ENCODE measurements at regions not wholly inside any gene's neighbourhood (a gene's known extent, or its start where the extent isn't known, plus 50 kb on each side); places are given as distances from the start of the nearest gene placed in this dataset.

GRCh38 chr14:65838565-65838964, 426.0 kb downstream of the FUT8 start:
- Histone ChIP-seq H2AFZ (ENCODE audit: low read length) (no peak overlapping the region), H3K4me2 (ENCODE audit: extremely low read depth, insufficient read depth, low read length) (no peak overlapping the region), H3K4me3 (replicated peaks in 1 of 4; ENCODE audit: control extremely low read depth in 1 of 4, insufficient read depth in 1 of 4, low read depth in 3 of 4, low read length in 4 of 4) (no peak overlapping the region), H3K27ac (ENCODE audit: insufficient read depth, low read length) (no peak overlapping the region), H4K20me1 (ENCODE audit: control insufficient read depth, extremely low read depth, insufficient read depth, low read length) (no peaks in the 10 kb centered on the region), H3K36me3 (ENCODE audit: control insufficient read depth, insufficient read depth, low read length) (no peaks in the 10 kb centered on the region), H3K9ac (ENCODE audit: insufficient read depth, low read length) (no peak overlapping the region), H3K9me3 (ENCODE audit: control insufficient read depth, insufficient read depth, low read depth, low read length) (no peaks in the 10 kb centered on the region), H3K27me3 (ENCODE audit: control insufficient read depth, insufficient read depth, low read length) (no peaks in the 10 kb centered on the region), H3K79me2 (ENCODE audit: control insufficient read depth, insufficient read depth, low read length) (no peaks in the 10 kb centered on the region), H3K4me1 (ENCODE audit: control insufficient read depth, extremely low read depth, insufficient read depth, low read length) (no peaks in the 10 kb centered on the region)
- no peak for DNase-seq (ENCODE audit: low read depth in 2 of 2)
- TF ChIP-seq CTCF (conservative IDR thresholded peaks at IDR 0.05 in 1 of 2, IDR thresholded peaks at IDR 0.05 in 1 of 2; ENCODE audit: low read depth in 1 of 2, low read length in 2 of 2) (no peak), EZH2 (IDR thresholded peaks at IDR 0.05; ENCODE audit: low read length, missing control alignments) (no peak)

- no peak overlapping the region for H3K4me3 ChIP-seq (replicated peaks in 1 of 4; ENCODE audit: control extremely low read depth in 1 of 4, insufficient read depth in 1 of 4, low read depth in 3 of 4, low read length in 4 of 4)
- H3K4me1 ChIP-seq (ENCODE audit: control insufficient read depth, extremely low read depth, insufficient read depth, low read length): no peaks in the 10 kb centered on the region
- no peak overlapping the region for H3K9ac ChIP-seq (ENCODE audit: insufficient read depth, low read length)
- no peaks in the 10 kb centered on the region for H3K36me3 ChIP-seq (ENCODE audit: control insufficient read depth, insufficient read depth, low read length)
- H3K79me2 ChIP-seq (ENCODE audit: control insufficient read depth, insufficient read depth, low read length): no peaks in the 10 kb centered on the region
- H4K20me1 ChIP-seq (ENCODE audit: control insufficient read depth, extremely low read depth, insufficient read depth, low read length): no peaks in the 10 kb centered on the region
- H3K9me3 ChIP-seq (ENCODE audit: control insufficient read depth, insufficient read depth, low read depth, low read length): no peaks in the 10 kb centered on the region
- TF ChIP-seq EZH2 (IDR thresholded peaks at IDR 0.05; ENCODE audit: low read length, missing control alignments) (no peak), CTCF (conservative IDR thresholded peaks at IDR 0.05 in 1 of 2, IDR thresholded peaks at IDR 0.05 in 1 of 2; ENCODE audit: low read depth in 1 of 2, low read length in 2 of 2) (no peak)
- H2AFZ ChIP-seq (ENCODE audit: low read length): no peak overlapping the region
- H3K27me3 ChIP-seq (ENCODE audit: control insufficient read depth, insufficient read depth, low read length): no peaks in the 10 kb centered on the region
- H3K27ac ChIP-seq (ENCODE audit: insufficient read depth, low read length): no peak overlapping the region
- DNase-seq (ENCODE audit: low read depth in 2 of 2): no peak
- no peak overlapping the region for H3K4me2 ChIP-seq (ENCODE audit: extremely low read depth, insufficient read depth, low read length)
Observed at GRCh38 chr14:65840118-65840751, 427.7 kb downstream of the FUT8 start.

DNA sequence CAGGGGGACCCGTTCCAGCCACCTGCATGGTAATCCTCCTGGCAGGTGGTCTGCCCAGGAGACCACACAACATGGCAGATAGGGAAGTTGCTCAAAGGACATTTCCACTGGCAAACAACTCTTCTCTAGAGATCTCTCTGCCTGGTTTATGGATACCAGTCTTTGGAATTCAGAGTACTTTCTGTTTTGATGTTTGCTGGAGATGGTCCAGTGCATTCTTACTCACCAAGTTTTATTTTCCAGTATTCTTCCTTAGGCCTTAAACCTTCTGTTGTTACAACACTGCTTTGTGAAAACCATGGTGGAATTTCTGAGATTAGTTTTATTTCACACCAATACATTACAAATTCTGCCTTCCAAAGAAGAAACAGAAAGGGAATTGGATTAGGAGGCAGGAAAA, 428.3 kb downstream of the FUT8 start:
- Histone ChIP-seq H2AFZ (ENCODE audit: low read length) (no peak overlapping the region), H3K4me1 (ENCODE audit: control insufficient read depth, extremely low read depth, insufficient read depth, low read length) (no peaks in the 10 kb centered on the region), H3K27me3 (ENCODE audit: control insufficient read depth, insufficient read depth, low read length) (no peaks in the 10 kb centered on the region), H4K20me1 (ENCODE audit: control insufficient read depth, extremely low read depth, insufficient read depth, low read length) (no peaks in the 10 kb centered on the region), H3K36me3 (ENCODE audit: control insufficient read depth, insufficient read depth, low read length) (no peaks in the 10 kb centered on the region), H3K9ac (ENCODE audit: insufficient read depth, low read length) (no peak overlapping the region), H3K4me2 (ENCODE audit: extremely low read depth, insufficient read depth, low read length) (no peak overlapping the region), H3K27ac (ENCODE audit: insufficient read depth, low read length) (no peak overlapping the region), H3K9me3 (ENCODE audit: control insufficient read depth, insufficient read depth, low read depth, low read length) (no peaks in the 10 kb centered on the region), H3K4me3 (replicated peaks in 1 of 4; ENCODE audit: control extremely low read depth in 1 of 4, insufficient read depth in 1 of 4, low read depth in 3 of 4, low read length in 4 of 4) (no peak overlapping the region), H3K79me2 (ENCODE audit: control insufficient read depth, insufficient read depth, low read length) (no peaks in the 10 kb centered on the region)
- peak; percentile 2 to 6 for DNase-seq (ENCODE audit: low read depth in 2 of 2)
- TF ChIP-seq CTCF (conservative IDR thresholded peaks at IDR 0.05 in 1 of 2, IDR thresholded peaks at IDR 0.05 in 1 of 2; ENCODE audit: low read depth in 1 of 2, low read length in 2 of 2) (no peak), EZH2 (IDR thresholded peaks at IDR 0.05; ENCODE audit: low read length, missing control alignments) (no peak)

All from fibroblast of lung (primary cell).